Adrenal gland (tissue), 5 donors: ENCODE measurements at regions not wholly inside any gene's neighbourhood (a gene's known extent, or its start where the extent isn't known, plus 50 kb on each side); places are given as distances from the start of the nearest gene placed in this dataset.

Source experiments
- POLR2A ChIP-seq, 2 donors: fragments of 450-650 bp; IDR thresholded peaks; one replicate each; pipeline ENCODE4 v1.6.1; 2017; ENCODE audit warnings: antibody characterized with exemption in 2 of 2, mild to moderate bottlenecking in 2 of 2, moderate library complexity in 1 of 2
- TF ChIP-seq, protein P1 (sequence below), 6 experiments: fragments of 450-650 bp in 4 of 6; fragments of 200-600 bp in 2 of 6; sonication (generic) in 1 of 6; IDR thresholded peaks; 1 replicate in 5 of 6; 2 replicates in 1 of 6; pipeline versions ENCODE4 v1.5.1 to v1.8.0; 2016 to 2021; ENCODE audit warnings: antibody characterized with exemption in 6 of 6, mild to moderate bottlenecking in 2 of 6, moderate library complexity in 1 of 6
- donor health status: DM: no; HTN: no; CAD: no.

DNA sequence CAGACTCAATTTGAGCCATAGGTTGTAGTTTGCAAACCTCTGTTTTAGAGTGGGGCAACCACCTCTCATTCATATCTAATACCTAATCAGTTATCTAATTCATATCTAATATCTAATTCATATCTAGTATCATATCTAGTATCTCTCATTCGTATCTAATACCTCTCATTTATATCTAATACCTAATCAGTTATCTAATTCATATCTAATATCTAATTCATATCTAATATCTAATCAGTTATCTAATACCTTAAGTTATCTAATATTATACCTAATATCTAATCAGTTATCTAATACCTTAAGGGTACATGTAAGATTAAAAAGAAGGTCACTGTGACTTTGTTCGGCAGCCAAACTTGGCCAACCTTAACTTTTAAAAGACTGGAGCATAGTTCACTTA lies 403.4 kb upstream of the MMADHC start:
- TF ChIP-seq, protein P1, sequence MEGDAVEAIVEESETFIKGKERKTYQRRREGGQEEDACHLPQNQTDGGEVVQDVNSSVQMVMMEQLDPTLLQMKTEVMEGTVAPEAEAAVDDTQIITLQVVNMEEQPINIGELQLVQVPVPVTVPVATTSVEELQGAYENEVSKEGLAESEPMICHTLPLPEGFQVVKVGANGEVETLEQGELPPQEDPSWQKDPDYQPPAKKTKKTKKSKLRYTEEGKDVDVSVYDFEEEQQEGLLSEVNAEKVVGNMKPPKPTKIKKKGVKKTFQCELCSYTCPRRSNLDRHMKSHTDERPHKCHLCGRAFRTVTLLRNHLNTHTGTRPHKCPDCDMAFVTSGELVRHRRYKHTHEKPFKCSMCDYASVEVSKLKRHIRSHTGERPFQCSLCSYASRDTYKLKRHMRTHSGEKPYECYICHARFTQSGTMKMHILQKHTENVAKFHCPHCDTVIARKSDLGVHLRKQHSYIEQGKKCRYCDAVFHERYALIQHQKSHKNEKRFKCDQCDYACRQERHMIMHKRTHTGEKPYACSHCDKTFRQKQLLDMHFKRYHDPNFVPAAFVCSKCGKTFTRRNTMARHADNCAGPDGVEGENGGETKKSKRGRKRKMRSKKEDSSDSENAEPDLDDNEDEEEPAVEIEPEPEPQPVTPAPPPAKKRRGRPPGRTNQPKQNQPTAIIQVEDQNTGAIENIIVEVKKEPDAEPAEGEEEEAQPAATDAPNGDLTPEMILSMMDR (IDR thresholded peaks at IDR 0.05) = no peak
- TF ChIP-seq POLR2A (IDR thresholded peaks at IDR 0.05) = no peak
